ENCODE measurements at regions not wholly inside any gene's neighbourhood (a gene's known extent, or its start where the extent isn't known, plus 50 kb on each side); places are given as distances from the start of the nearest gene placed in this dataset.

- no peak for TF ChIP-seq CTCF (IDR thresholded peaks at IDR 0.05; ENCODE audit: low read length)
- no peak for TF ChIP-seq EZH2 (optimal IDR thresholded peaks at IDR 0.05; ENCODE audit: low read depth, low read length)
- no peak for TF ChIP-seq EZH2phosphoT487 (IDR thresholded peaks at IDR 0.05; ENCODE audit: low read length)
- Histone ChIP-seq H3K9me3 (replicated peaks; ENCODE audit: insufficient read depth, low read length) (no peaks in the 10 kb centered on the region), H3K9me2 (replicated peaks; ENCODE audit: insufficient read depth, low read length) (no peaks in the 10 kb centered on the region), H3K27me3 (replicated peaks; ENCODE audit: insufficient read depth, low read length) (no peaks in the 10 kb centered on the region), H3K4me2 (ENCODE audit: low read depth, low read length) (no peak overlapping the region), H3K36me3 (replicated peaks; ENCODE audit: insufficient read depth, low read length) (no peaks in the 10 kb centered on the region), H3F3A (ENCODE audit: insufficient read depth, low read length) (no peaks in the 10 kb centered on the region), H3K4me3 (ENCODE audit: low read length) (no peak overlapping the region), H3K27ac (ENCODE audit: low read length) (no peak overlapping the region), H3K9ac (ENCODE audit: low read length) (no peak overlapping the region), H3K79me2 (ENCODE audit: low read length) (no peaks in the 10 kb centered on the region), H3K4me1 (ENCODE audit: low read length) (no peaks in the 10 kb centered on the region), H2AFZ (ENCODE audit: low read length) (no peak overlapping the region), H4K20me1 (ENCODE audit: insufficient read depth, low read length) (no peaks in the 10 kb centered on the region)
- DNase-seq = no peak
Measured at GRCh38 chr2:65634304-65634703, 201.9 kb upstream of the SPRED2 start.

- H3K4me1 ChIP-seq (ENCODE audit: low read length) = no peaks in the 10 kb centered on the region
- no peak overlapping the region for H3K4me2 ChIP-seq (ENCODE audit: low read depth, low read length)
- no peak overlapping the region for H2AFZ ChIP-seq (ENCODE audit: low read length)
- no peak for DNase-seq
- H3K9me3 ChIP-seq (replicated peaks; ENCODE audit: insufficient read depth, low read length) = no peaks in the 10 kb centered on the region
- no peak overlapping the region for H3K4me3 ChIP-seq (ENCODE audit: low read length)
- H3K79me2 ChIP-seq (ENCODE audit: low read length) = no peaks in the 10 kb centered on the region
- no peaks in the 10 kb centered on the region for H3K27me3 ChIP-seq (replicated peaks; ENCODE audit: insufficient read depth, low read length)
- no peaks in the 10 kb centered on the region for H3K36me3 ChIP-seq (replicated peaks; ENCODE audit: insufficient read depth, low read length)
- TF ChIP-seq CTCF (IDR thresholded peaks at IDR 0.05; ENCODE audit: low read length) (no peak), EZH2phosphoT487 (IDR thresholded peaks at IDR 0.05; ENCODE audit: low read length) (no peak), EZH2 (optimal IDR thresholded peaks at IDR 0.05; ENCODE audit: low read depth, low read length) (no peak)
- no peak overlapping the region for H3K27ac ChIP-seq (ENCODE audit: low read length)
- H3F3A ChIP-seq (ENCODE audit: insufficient read depth, low read length) = no peaks in the 10 kb centered on the region
- H4K20me1 ChIP-seq (ENCODE audit: insufficient read depth, low read length) = no peaks in the 10 kb centered on the region
- H3K9ac ChIP-seq (ENCODE audit: low read length) = no peak overlapping the region
- no peaks in the 10 kb centered on the region for H3K9me2 ChIP-seq (replicated peaks; ENCODE audit: insufficient read depth, low read length)
Measured at GRCh38 chr2:65630643-65631042, 198.2 kb upstream of the SPRED2 start.

GRCh38 chr2:65628156-65628555, 195.8 kb upstream of the SPRED2 start:
- Histone ChIP-seq H3K27ac (ENCODE audit: low read length) (no peak overlapping the region), H3K79me2 (ENCODE audit: low read length) (no peaks in the 10 kb centered on the region), H3K9me3 (replicated peaks; ENCODE audit: insufficient read depth, low read length) (no peaks in the 10 kb centered on the region), H2AFZ (ENCODE audit: low read length) (no peak overlapping the region), H3K4me2 (ENCODE audit: low read depth, low read length) (no peak overlapping the region), H3K27me3 (replicated peaks; ENCODE audit: insufficient read depth, low read length) (no peaks in the 10 kb centered on the region), H3K4me3 (ENCODE audit: low read length) (no peak overlapping the region), H3K9me2 (replicated peaks; ENCODE audit: insufficient read depth, low read length) (no peaks in the 10 kb centered on the region), H3K4me1 (ENCODE audit: low read length) (no peaks in the 10 kb centered on the region), H3K9ac (ENCODE audit: low read length) (no peak overlapping the region), H3F3A (ENCODE audit: insufficient read depth, low read length) (no peaks in the 10 kb centered on the region), H4K20me1 (ENCODE audit: insufficient read depth, low read length) (no peaks in the 10 kb centered on the region), H3K36me3 (replicated peaks; ENCODE audit: insufficient read depth, low read length) (no peaks in the 10 kb centered on the region)
- TF ChIP-seq EZH2phosphoT487 (IDR thresholded peaks at IDR 0.05; ENCODE audit: low read length) (no peak), EZH2 (optimal IDR thresholded peaks at IDR 0.05; ENCODE audit: low read depth, low read length) (no peak), CTCF (IDR thresholded peaks at IDR 0.05; ENCODE audit: low read length) (no peak)
- no peak for DNase-seq
